Esophagus squamous epithelium (tissue), 4 donors: ENCODE measurements at regions not wholly inside any gene's neighbourhood (a gene's known extent, or its start where the extent isn't known, plus 50 kb on each side); places are given as distances from the start of the nearest gene placed in this dataset.

Experiments
- POLR2A ChIP-seq, 4 donors: fragments of 450-650 bp; IDR thresholded peaks; one replicate each; pipeline ENCODE4 v1.6.1; 2017; ENCODE audit warnings: antibody characterized with exemption in 4 of 4, mild to moderate bottlenecking in 4 of 4, moderate library complexity in 3 of 4
- TF ChIP-seq, protein P1 (sequence below), 6 experiments: fragments of 450-650 bp in 4 of 6; fragments of 200-600 bp in 2 of 6; sonication (generic) in 2 of 6; IDR thresholded peaks; one replicate each; pipeline ENCODE4 v1.5.1; 2016 to 2019; ENCODE audit warnings: antibody characterized with exemption in 6 of 6, mild to moderate bottlenecking in 4 of 6, moderate library complexity in 4 of 6

DNA sequence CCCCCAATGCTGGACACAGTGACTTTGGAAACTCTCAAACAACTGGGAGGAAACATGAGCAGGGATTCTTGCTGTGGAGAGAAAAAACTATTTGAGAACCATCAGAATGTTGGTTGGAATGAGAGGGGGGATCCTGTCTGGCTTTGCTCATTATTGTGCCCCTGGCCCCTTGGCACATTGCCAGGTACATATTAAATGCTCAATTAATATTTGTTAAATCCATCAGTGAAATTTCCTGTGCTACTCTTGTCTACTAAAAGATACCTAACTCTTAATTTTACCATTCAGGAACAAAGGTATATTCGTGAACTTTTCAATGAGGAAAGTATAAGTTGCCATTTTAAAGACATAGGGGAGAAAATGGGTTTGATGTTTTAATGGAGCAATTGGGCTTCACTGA, 329.4 kb downstream of the OTUD1 start:
- TF ChIP-seq POLR2A (IDR thresholded peaks at IDR 0.05) = no peak
- TF ChIP-seq, protein P1, sequence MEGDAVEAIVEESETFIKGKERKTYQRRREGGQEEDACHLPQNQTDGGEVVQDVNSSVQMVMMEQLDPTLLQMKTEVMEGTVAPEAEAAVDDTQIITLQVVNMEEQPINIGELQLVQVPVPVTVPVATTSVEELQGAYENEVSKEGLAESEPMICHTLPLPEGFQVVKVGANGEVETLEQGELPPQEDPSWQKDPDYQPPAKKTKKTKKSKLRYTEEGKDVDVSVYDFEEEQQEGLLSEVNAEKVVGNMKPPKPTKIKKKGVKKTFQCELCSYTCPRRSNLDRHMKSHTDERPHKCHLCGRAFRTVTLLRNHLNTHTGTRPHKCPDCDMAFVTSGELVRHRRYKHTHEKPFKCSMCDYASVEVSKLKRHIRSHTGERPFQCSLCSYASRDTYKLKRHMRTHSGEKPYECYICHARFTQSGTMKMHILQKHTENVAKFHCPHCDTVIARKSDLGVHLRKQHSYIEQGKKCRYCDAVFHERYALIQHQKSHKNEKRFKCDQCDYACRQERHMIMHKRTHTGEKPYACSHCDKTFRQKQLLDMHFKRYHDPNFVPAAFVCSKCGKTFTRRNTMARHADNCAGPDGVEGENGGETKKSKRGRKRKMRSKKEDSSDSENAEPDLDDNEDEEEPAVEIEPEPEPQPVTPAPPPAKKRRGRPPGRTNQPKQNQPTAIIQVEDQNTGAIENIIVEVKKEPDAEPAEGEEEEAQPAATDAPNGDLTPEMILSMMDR (IDR thresholded peaks at IDR 0.05) = no peak
